H9 (cell line): ENCODE measurements at regions not wholly inside any gene's neighbourhood (a gene's known extent, or its start where the extent isn't known, plus 50 kb on each side); places are given as distances from the start of the nearest gene placed in this dataset.

Source experiments
- DNase-seq: peaks from one replicate; pipeline ENCODE4 v3.0.0-alpha.2; 2017
- H2AFZ ChIP-seq: one replicate; pipeline ENCODE4 v1.6.1; 2013; ENCODE audit warnings: mild to moderate bottlenecking, low read length, control low read depth, moderate library complexity
- H2AK5ac ChIP-seq: 2 replicates; pipeline ENCODE4 v1.6.1; 2013; ENCODE audit warnings: low read length, control low read depth, mixed read lengths; ENCODE audit not compliant: insufficient read length
- H2BK120ac ChIP-seq: one replicate; pipeline ENCODE4 v1.6.1; 2013; ENCODE audit warnings: low read depth, mild to moderate bottlenecking, low read length, control low read depth, inconsistent platforms; ENCODE audit not compliant: poor library complexity, severe bottlenecking
- H2BK12ac ChIP-seq: 2 replicates; pipeline ENCODE4 v1.6.1; 2013; ENCODE audit warnings: low read length, control low read depth, mixed read lengths, low read depth; ENCODE audit not compliant: insufficient read length
- H2BK15ac ChIP-seq: 2 replicates; pipeline ENCODE4 v1.6.1; 2013; ENCODE audit warnings: low read depth, low read length, control low read depth
- H2BK20ac ChIP-seq: one replicate; pipeline ENCODE4 v1.6.1; 2013; ENCODE audit warnings: low read depth, mild to moderate bottlenecking, low read length, control low read depth, inconsistent platforms; ENCODE audit not compliant: poor library complexity, severe bottlenecking
- H2BK5ac ChIP-seq: 2 replicates; pipeline ENCODE4 v1.6.1; 2013; ENCODE audit warnings: low read length, control low read depth, mixed read lengths; ENCODE audit not compliant: insufficient read length
- H3K14ac ChIP-seq: 2 replicates; pipeline ENCODE4 v1.6.1; 2013; ENCODE audit warnings: low read length, control low read depth; ENCODE audit not compliant: insufficient read depth
- H3K18ac ChIP-seq: 2 replicates; pipeline ENCODE4 v1.6.1; 2013; ENCODE audit warnings: low read depth, mild to moderate bottlenecking, mixed read lengths, low read length, control low read depth; ENCODE audit not compliant: insufficient read length
- H3K23ac ChIP-seq: 2 replicates; pipeline ENCODE4 v1.6.1; 2013; ENCODE audit warnings: low read length, control low read depth, mixed read lengths, low read depth; ENCODE audit not compliant: insufficient read length
- H3K23me2 ChIP-seq: 2 replicates; pipeline ENCODE4 v1.6.1; 2013; ENCODE audit warnings: low read depth, mild to moderate bottlenecking, mixed read lengths, low read length, control low read depth; ENCODE audit not compliant: insufficient read length, poor library complexity, severe bottlenecking
- H3K27ac ChIP-seq: 2 replicates; pipeline ENCODE4 v1.5.1; 2013; ENCODE audit warnings: low read length, control low read depth, mixed read lengths, low read depth; ENCODE audit not compliant: insufficient read length
- H3K27me3 ChIP-seq: 2 replicates; pipeline ENCODE4 v1.6.1; 2013; ENCODE audit warnings: low read length, control low read depth, inconsistent platforms; ENCODE audit not compliant: insufficient read depth
- H3K4ac ChIP-seq: 2 replicates; pipeline ENCODE4 v1.6.1; 2013; ENCODE audit warnings: low read depth, mild to moderate bottlenecking, control low read depth, inconsistent platforms, low read length, moderate library complexity
- H3K4me1 ChIP-seq: 2 replicates; pipeline ENCODE4 v1.6.1; 2013; ENCODE audit warnings: low read length, control low read depth, inconsistent platforms; ENCODE audit not compliant: insufficient read depth
- H3K4me2 ChIP-seq: 2 replicates; pipeline ENCODE4 v1.6.1; 2013; ENCODE audit warnings: low read length, control low read depth, mixed read lengths; ENCODE audit not compliant: insufficient read length, insufficient read depth
- H3K56ac ChIP-seq: 2 replicates; pipeline ENCODE4 v1.6.1; 2013; ENCODE audit warnings: low read depth, mild to moderate bottlenecking, mixed read lengths, low read length, control low read depth; ENCODE audit not compliant: insufficient read length
- H3K79me1 ChIP-seq: 2 replicates; pipeline ENCODE4 v1.6.1; 2013; ENCODE audit warnings: low read depth, mild to moderate bottlenecking, moderate library complexity, low read length, control low read depth, inconsistent platforms; ENCODE audit not compliant: insufficient read depth, poor library complexity, severe bottlenecking
- H3K79me2 ChIP-seq: 2 replicates; pipeline ENCODE4 v1.6.1; 2013; ENCODE audit warnings: low read length, control low read depth, inconsistent platforms; ENCODE audit not compliant: insufficient read depth
- H3K9ac ChIP-seq: 2 replicates; pipeline ENCODE4 v1.6.1; 2013; ENCODE audit warnings: low read length, control low read depth, mixed read lengths; ENCODE audit not compliant: insufficient read length; ENCODE audit errors: extremely low read depth
- H3K9me3 ChIP-seq: one replicate; pipeline ENCODE4 v1.6.1; 2013; ENCODE audit warnings: low read depth, low read length, inconsistent platforms; ENCODE audit not compliant: control insufficient read depth
- H3T11ph ChIP-seq: one replicate; pipeline ENCODE4 v1.6.1; 2013; ENCODE audit warnings: mild to moderate bottlenecking, low read length, control low read depth, inconsistent platforms
- H4K20me1 ChIP-seq: one replicate; pipeline ENCODE4 v1.6.1; 2013; ENCODE audit not compliant: control insufficient read depth, insufficient read length, insufficient read depth
- H4K5ac ChIP-seq: 2 replicates; pipeline ENCODE4 v1.6.1; 2013; ENCODE audit warnings: low read depth, mild to moderate bottlenecking, mixed read lengths, low read length, control low read depth; ENCODE audit not compliant: insufficient read length
- H4K8ac ChIP-seq: replicated peaks from 2 replicates; pipeline ENCODE4 v1.6.1; 2013; ENCODE audit warnings: low read length, control low read depth, mixed read lengths, low read depth; ENCODE audit not compliant: insufficient read length
- H4K91ac ChIP-seq: 2 replicates; pipeline ENCODE4 v1.6.1; 2013; ENCODE audit warnings: low read depth, mild to moderate bottlenecking, moderate library complexity, mixed read lengths, low read length, control low read depth; ENCODE audit not compliant: insufficient read length
- H3K27ac Mint-ChIP-seq, 3 experiments: 2 replicates in 2 of 3; 3 replicates in 1 of 3; pipeline ENCODE4 v1.8.0; 2020 to 2021; ENCODE audit warnings: mixed read lengths in 3 of 3, mild to moderate bottlenecking in 1 of 3, moderate library complexity in 1 of 3
- H3K27me3 Mint-ChIP-seq: 2 replicates; pipeline ENCODE4 v1.8.0; 2021; ENCODE audit warnings: low read depth, mild to moderate bottlenecking, moderate library complexity, mixed read lengths
- H3K36me3 Mint-ChIP-seq, 3 experiments: 2 replicates in 2 of 3; 3 replicates in 1 of 3; pipeline ENCODE4 v1.8.0; 2020 to 2021; ENCODE audit warnings: low read depth in 3 of 3, mixed read lengths in 3 of 3; ENCODE audit not compliant: insufficient read depth in 1 of 3
- H3K4me1 Mint-ChIP-seq, 2 experiments: 2 replicates each; pipeline ENCODE4 v1.8.0; 2020; ENCODE audit warnings: mixed read lengths in 2 of 2
- H3K4me3 Mint-ChIP-seq, 2 experiments: 2 replicates in 1 of 2; 3 replicates in 1 of 2; pipeline ENCODE4 v1.8.0; 2020 to 2021; ENCODE audit warnings: mild to moderate bottlenecking in 2 of 2, mixed read lengths in 2 of 2, moderate library complexity in 1 of 2
- H3K9me3 Mint-ChIP-seq, 2 experiments: 2 replicates in 1 of 2; 3 replicates in 1 of 2; pipeline ENCODE4 v1.8.0; 2020; ENCODE audit warnings: mild to moderate bottlenecking in 2 of 2, mixed read lengths in 2 of 2, moderate library complexity in 1 of 2
- CTCF ChIP-seq: fragments of 200-600 bp; sonication (generic); conservative IDR thresholded peaks from 3 replicates; pipeline ENCODE4 v1.8.0; 2021; ENCODE audit warnings: antibody characterized with exemption, mild to moderate bottlenecking
- WGBS: extraction: QIAGEN DNeasy Blood & Tissue Kit; methylation state at CpG from one replicate; pipeline ENCODE4 v1.1.7; 2013; ENCODE audit warnings: missing lambda C conversion rate, low lambda C conversion rate, mixed read lengths; ENCODE audit not compliant: insufficient read length; ENCODE audit errors: extremely low coverage; 5-methylcytosine and 5-hydroxymethylcytosine counted together

- Histone ChIP-seq H3K4ac (no peak overlapping the region), H4K5ac (no peak overlapping the region), H4K20me1 (no peaks in the 10 kb centered on the region), H3K9ac (no peak overlapping the region), H3K27me3 (no peaks in the 10 kb centered on the region), H2BK5ac (no peak overlapping the region), H3K79me1 (no peaks in the 10 kb centered on the region), H3K4me1 (peaks cover 3% of the 10 kb centered on the region; the same call in 1 of the 2 replicates), H3K27ac (no peak overlapping the region), H3K14ac (no peak overlapping the region), H2BK120ac (no peak overlapping the region), H2AK5ac (no peak overlapping the region), H3K4me2 (no peak overlapping the region), H4K8ac (no peak overlapping the region), H2BK12ac (no peak overlapping the region), H3K18ac (no peak overlapping the region), H4K91ac (no peak overlapping the region), H3K23me2 (no peaks in the 10 kb centered on the region), H2BK15ac (no peak overlapping the region), H3T11ph (no peak overlapping the region), H3K23ac (no peak overlapping the region), H3K9me3 (no peaks in the 10 kb centered on the region), H3K79me2 (no peaks in the 10 kb centered on the region), H2AFZ (no peak overlapping the region), H3K56ac (no peak overlapping the region), H2BK20ac (no peak overlapping the region)
- DNase-seq = no peak
- no peak overlapping the region for H3K27ac Mint-ChIP-seq
- no peak for TF ChIP-seq CTCF
- H3K36me3 Mint-ChIP-seq = no peaks in the 10 kb centered on the region
- peaks cover 2% of the 10 kb centered on the region in 2 experiments; a peak in 2 of 5 replicates for H3K9me3 Mint-ChIP-seq
- no peak overlapping the region for H3K4me3 Mint-ChIP-seq
- no peaks in the 10 kb centered on the region for H3K27me3 Mint-ChIP-seq
- WGBS = no CpG with 5 or more reads among the region's 5 CpGs
- peaks cover 9 to 10% of the 10 kb centered on the region in 2 experiments for H3K4me1 Mint-ChIP-seq
Measured at GRCh38 chr15:95601525-95601924, 729.0 kb upstream of the NR2F2 start.
